ENCODE measurements at regions not wholly inside any gene's neighbourhood (a gene's known extent, or its start where the extent isn't known, plus 50 kb on each side); places are given as distances from the start of the nearest gene placed in this dataset.

GRCh38 chr6:139699911-139700310 is 325.5 kb upstream of the CITED2 start:
- TF ChIP-seq CTCF (IDR thresholded peaks at IDR 0.05), result no peak
- no peak for TF ChIP-seq EZH2 (IDR thresholded peaks at IDR 0.05)
